CD4-positive, CD25-positive, alpha-beta regulatory T cell (primary cell): ENCODE measurements at regions not wholly inside any gene's neighbourhood (a gene's known extent, or its start where the extent isn't known, plus 50 kb on each side); places are given as distances from the start of the nearest gene placed in this dataset.
"Not testable (repeated sequence)": the region's sequence is repeated elsewhere in the genome, so short reads cannot be mapped to it uniquely, and the experiment has no call there.

Source experiments
- ATAC-seq, 2 donors: fragments of 150-1000 bp; cut with Tn5 transposase; one replicate each; pipeline ENCODE4 v1.10.0; 2021; ENCODE audit warnings: low read depth in 2 of 2, moderate number of reproducible peaks in 2 of 2, moderate library complexity in 1 of 2
- DNase-seq, 3 donors: peaks; one replicate each; pipeline versions ENCODE4 v3.0.0 to v3.0.0-alpha.2; 2012 to 2022; ENCODE audit warnings: mixed read lengths in 1 of 3
- H3K27ac ChIP-seq: one replicate; pipeline ENCODE4 v1.7.0; 2013; ENCODE audit warnings: mild to moderate bottlenecking, low read length; ENCODE audit not compliant: insufficient read depth, poor library complexity, severe bottlenecking
- H3K27me3 ChIP-seq: one replicate; pipeline ENCODE4 v1.7.0; 2013; ENCODE audit warnings: low read length; ENCODE audit not compliant: control insufficient read depth, insufficient read depth
- H3K36me3 ChIP-seq: one replicate; pipeline ENCODE4 v1.7.0; 2013; ENCODE audit warnings: mild to moderate bottlenecking, low read length, moderate library complexity; ENCODE audit not compliant: control insufficient read depth, insufficient read depth
- H3K4me1 ChIP-seq: 2 replicates; pipeline ENCODE4 v1.7.0; 2013; ENCODE audit warnings: mild to moderate bottlenecking, low read length; ENCODE audit not compliant: insufficient read depth, control insufficient read depth, poor library complexity, severe bottlenecking
- H3K4me3 ChIP-seq: one replicate; pipeline ENCODE4 v1.7.0; 2013; ENCODE audit warnings: low read depth, mild to moderate bottlenecking, low read length, moderate library complexity
- H3K9me3 ChIP-seq, 2 experiments: 1 replicate in 1 of 2; 2 replicates in 1 of 2; pipeline ENCODE4 v1.7.0; 2013; ENCODE audit warnings: low read length in 2 of 2, mild to moderate bottlenecking in 1 of 2, moderate library complexity in 1 of 2; ENCODE audit not compliant: control insufficient read depth in 2 of 2
- H3K27ac Mint-ChIP-seq, 3 donors: one replicate each; pipeline ENCODE4 v1.8.0; 2020 to 2022; ENCODE audit warnings: mild to moderate bottlenecking in 3 of 3, mixed read lengths in 3 of 3, moderate library complexity in 2 of 3
- H3K27me3 Mint-ChIP-seq: one replicate; pipeline ENCODE4 v1.8.0; 2022; ENCODE audit warnings: mild to moderate bottlenecking, mixed read lengths
- H3K36me3 Mint-ChIP-seq: one replicate; pipeline ENCODE4 v1.8.0; 2020; ENCODE audit warnings: mixed read lengths
- H3K4me1 Mint-ChIP-seq, 4 donors: one replicate each; pipeline ENCODE4 v1.8.0; 2020 to 2022; ENCODE audit warnings: mixed read lengths in 4 of 4, mild to moderate bottlenecking in 1 of 4
- H3K4me3 Mint-ChIP-seq, 4 donors: one replicate each; pipeline ENCODE4 v1.8.0; 2020 to 2022; ENCODE audit warnings: mild to moderate bottlenecking in 4 of 4, mixed read lengths in 4 of 4, moderate library complexity in 3 of 4
- H3K9me3 Mint-ChIP-seq, 7 donors: one replicate each; pipeline ENCODE4 v1.8.0; 2020 to 2022; ENCODE audit warnings: mixed read lengths in 7 of 7, mild to moderate bottlenecking in 3 of 7, moderate library complexity in 2 of 7

DNA sequence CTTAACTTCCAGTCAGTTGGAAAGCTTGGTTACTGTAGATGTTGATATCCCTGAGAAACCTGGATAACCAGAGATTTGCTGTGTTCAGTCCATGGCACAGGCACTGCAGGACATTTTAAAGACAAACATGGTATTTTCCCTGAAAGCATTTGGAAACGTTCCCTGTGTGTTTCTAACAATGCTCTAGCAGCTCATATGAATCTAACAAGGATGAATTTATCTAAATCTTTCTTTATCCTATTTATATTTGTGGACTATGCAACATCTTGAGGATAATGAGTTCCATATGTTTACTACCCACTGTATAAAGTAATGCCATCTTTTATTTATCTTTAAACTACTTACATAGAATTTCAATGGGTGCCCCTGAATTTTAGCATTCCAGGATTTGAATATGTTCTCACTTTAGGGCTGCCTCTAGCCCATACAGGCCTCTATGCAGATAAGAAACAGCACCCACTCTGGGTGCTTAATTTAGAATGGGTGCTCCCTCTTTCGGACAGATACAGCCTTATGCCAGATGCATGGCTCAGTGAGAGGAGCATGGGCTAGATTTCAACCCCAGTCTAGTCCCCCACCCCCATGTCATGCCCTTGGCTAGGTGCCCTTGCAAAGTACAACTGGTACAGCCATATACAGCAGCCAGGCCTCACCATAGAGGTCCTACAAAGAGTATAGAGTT is 50.6 kb upstream of the NEMP2 start:
- H3K27ac Mint-ChIP-seq = peak overlapping the region in 1 of 3 donors; percentile 52
- DNase-seq = no peak
- H3K9me3 Mint-ChIP-seq = peaks cover 0 to 2% (median 0%) of the 10 kb centered on the region in 7 donors
- Histone ChIP-seq H3K4me1 (no peaks in the 10 kb centered on the region), H3K27me3 (no peaks in the 10 kb centered on the region), H3K36me3 (no peaks in the 10 kb centered on the region), H3K27ac (no peak overlapping the region), H3K9me3 (no peaks in the 10 kb centered on the region), H3K4me3 (no peak overlapping the region)
- ATAC-seq = no peak
- H3K27me3 Mint-ChIP-seq = no peaks in the 10 kb centered on the region
- H3K4me3 Mint-ChIP-seq = no peak overlapping the region
- H3K36me3 Mint-ChIP-seq = no peaks in the 10 kb centered on the region
- no peaks in the 10 kb centered on the region for H3K4me1 Mint-ChIP-seq

DNA sequence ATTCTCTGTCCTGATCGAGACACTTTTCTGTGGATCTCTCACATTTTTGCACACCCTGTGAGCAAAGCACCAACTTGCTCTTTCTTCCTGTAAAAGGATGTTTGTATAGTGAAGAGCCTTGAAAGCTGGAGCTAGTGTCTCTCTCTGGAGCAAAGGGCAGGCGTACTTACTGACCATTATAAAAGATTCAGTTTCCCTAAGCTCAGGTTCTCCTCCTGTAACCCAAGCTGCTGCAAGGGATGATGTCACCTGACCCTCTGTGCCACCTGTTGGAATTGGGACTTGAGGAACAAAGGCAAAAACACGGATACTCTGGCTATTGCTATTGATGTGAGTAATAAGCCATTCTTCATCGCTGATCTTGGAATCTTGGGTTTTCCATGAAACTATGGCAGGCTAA is 52.6 kb upstream of the NEMP2 start:
- Histone ChIP-seq H3K27ac (no peak overlapping the region), H3K4me1 (no peaks in the 10 kb centered on the region), H3K27me3 (no peaks in the 10 kb centered on the region), H3K4me3 (no peak overlapping the region), H3K36me3 (no peaks in the 10 kb centered on the region), H3K9me3 (no peaks in the 10 kb centered on the region)
- Mint-ChIP-seq H3K36me3 (no peaks in the 10 kb centered on the region), H3K27me3 (no peaks in the 10 kb centered on the region), H3K4me1 (no peaks in the 10 kb centered on the region), H3K4me3 (no peak overlapping the region), H3K9me3 (peaks cover 0 to 2% (median 0%) of the 10 kb centered on the region in 7 donors), H3K27ac (no peak overlapping the region)
- DNase-seq = no peak
- no peak for ATAC-seq

DNA sequence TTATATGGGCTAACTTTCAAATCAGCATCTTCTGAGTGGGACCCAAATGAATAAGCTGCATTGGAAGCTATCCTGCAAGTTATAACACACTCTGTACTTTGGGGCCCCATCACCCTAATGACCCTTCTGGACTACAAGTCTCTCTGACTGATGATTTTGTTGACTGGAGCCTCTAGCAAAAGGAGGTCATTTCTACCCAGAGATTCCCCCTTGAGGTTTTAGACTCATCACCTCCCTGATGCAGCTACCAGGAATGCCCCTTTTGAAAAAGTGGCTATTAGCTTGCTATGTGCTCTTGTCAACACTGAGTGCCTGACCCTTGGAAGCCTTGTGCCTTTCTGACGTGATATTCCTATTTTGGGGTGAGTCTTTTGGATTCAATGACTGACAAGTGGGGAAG is 54.5 kb upstream of the NEMP2 start:
- H3K4me3 ChIP-seq = no peak overlapping the region
- ATAC-seq (no peak), DNase-seq (no peak)
- no peak overlapping the region for H3K4me3 Mint-ChIP-seq
- no peaks in the 10 kb centered on the region for H3K4me1 ChIP-seq
- H3K27ac Mint-ChIP-seq = no peak overlapping the region
- no peaks in the 10 kb centered on the region for H3K36me3 ChIP-seq
- H3K27ac ChIP-seq = no peak overlapping the region
- no peaks in the 10 kb centered on the region for H3K4me1 Mint-ChIP-seq
- peaks cover 0 to 2% (median 0%) of the 10 kb centered on the region in 7 donors for H3K9me3 Mint-ChIP-seq
- no peaks in the 10 kb centered on the region for H3K9me3 ChIP-seq
- H3K27me3 Mint-ChIP-seq = no peaks in the 10 kb centered on the region
- no peaks in the 10 kb centered on the region for H3K36me3 Mint-ChIP-seq
- H3K27me3 ChIP-seq = no peaks in the 10 kb centered on the region

DNA sequence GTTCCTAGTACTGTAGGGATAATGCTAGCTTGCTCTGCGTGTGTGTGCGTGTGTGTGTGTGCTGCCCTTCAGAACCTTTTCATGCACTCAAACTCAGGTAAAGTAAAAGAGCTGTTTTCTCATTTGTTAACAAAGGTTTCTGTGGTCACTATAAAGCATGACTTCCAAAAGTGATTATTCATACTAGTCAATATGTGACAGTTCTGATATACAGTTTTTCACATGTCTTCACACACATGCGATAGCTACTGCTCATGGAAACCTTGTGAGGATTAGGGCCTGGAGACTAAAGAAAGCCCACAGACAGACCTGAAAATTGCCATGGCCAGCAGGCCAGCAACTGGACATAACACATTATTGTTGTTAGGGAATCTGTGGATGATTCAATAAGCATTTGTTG is 56.9 kb upstream of the NEMP2 start:
- Histone ChIP-seq H3K36me3 (no peaks in the 10 kb centered on the region), H3K4me1 (no peaks in the 10 kb centered on the region), H3K9me3 (no peaks in the 10 kb centered on the region), H3K27ac (no peak overlapping the region), H3K4me3 (no peak overlapping the region), H3K27me3 (no peaks in the 10 kb centered on the region)
- no peaks in the 10 kb centered on the region for H3K9me3 Mint-ChIP-seq
- ATAC-seq (no peak), DNase-seq (no peak)
- H3K27me3 Mint-ChIP-seq = no peaks in the 10 kb centered on the region
- H3K4me1 Mint-ChIP-seq = no peaks in the 10 kb centered on the region
- H3K4me3 Mint-ChIP-seq = no peak overlapping the region
- H3K36me3 Mint-ChIP-seq = no peaks in the 10 kb centered on the region
- H3K27ac Mint-ChIP-seq = no peak overlapping the region

DNA sequence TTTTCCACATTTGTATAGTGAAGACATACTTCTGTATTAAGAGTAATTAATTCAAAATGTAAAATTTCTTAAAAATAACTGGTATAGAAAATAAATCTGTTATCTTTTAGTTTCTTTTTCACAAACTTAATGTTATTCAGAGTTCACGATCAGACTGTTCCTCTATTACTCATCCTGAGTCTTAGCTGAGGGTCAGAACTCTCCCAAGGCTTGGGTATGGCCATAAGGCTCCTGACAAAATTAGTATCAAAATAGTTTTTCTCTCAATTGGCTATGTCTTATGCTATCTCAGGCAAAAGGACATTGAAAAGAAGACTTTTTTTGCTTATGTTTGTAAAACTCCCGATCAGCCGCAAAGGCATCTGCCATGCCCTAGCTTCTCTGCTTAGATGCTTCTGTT is 56.1 kb upstream of the NAB1 start:
- no peak for DNase-seq
- Mint-ChIP-seq H3K36me3 (no peaks in the 10 kb centered on the region), H3K4me1 (no peaks in the 10 kb centered on the region), H3K9me3 (no peaks in the 10 kb centered on the region), H3K4me3 (no peak overlapping the region), H3K27me3 (no peaks in the 10 kb centered on the region), H3K27ac (no peak overlapping the region)
- no peak overlapping the region for H3K4me3 ChIP-seq
- no peaks in the 10 kb centered on the region for H3K4me1 ChIP-seq
- H3K27ac ChIP-seq = no peak overlapping the region
- no peaks in the 10 kb centered on the region for H3K27me3 ChIP-seq
- no peaks in the 10 kb centered on the region for H3K36me3 ChIP-seq
- ATAC-seq = no peak
- no peaks in the 10 kb centered on the region for H3K9me3 ChIP-seq

DNA sequence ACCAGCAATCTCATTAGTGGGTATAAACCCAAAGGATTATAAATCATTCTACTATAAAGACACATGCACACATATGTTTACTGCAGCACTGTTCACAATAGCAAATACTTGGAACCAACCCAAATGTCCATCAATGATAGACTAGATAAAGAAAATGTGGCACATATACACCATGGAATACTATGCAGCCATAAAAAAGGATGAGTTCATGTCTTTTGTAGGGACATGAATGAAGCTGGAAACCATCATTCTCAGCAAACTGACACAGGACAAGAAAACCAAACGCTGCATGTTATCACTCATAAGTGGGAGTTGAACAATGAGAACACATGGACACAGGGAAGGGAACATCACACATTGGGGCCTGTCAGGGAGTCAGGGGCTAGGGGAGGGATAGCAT is 53.0 kb upstream of the NAB1 start:
- not testable (repeated sequence) for DNase-seq, H3K4me3 ChIP-seq, H3K36me3 ChIP-seq, H3K9me3 ChIP-seq, H3K4me1 ChIP-seq, H3K36me3 Mint-ChIP-seq, H3K27me3 Mint-ChIP-seq, H3K9me3 Mint-ChIP-seq, ATAC-seq, H3K27me3 ChIP-seq, H3K4me3 Mint-ChIP-seq, H3K27ac Mint-ChIP-seq, H3K27ac ChIP-seq
- peaks cover 0 to 14% (median 7%) of the 10 kb centered on the region in 4 donors for H3K4me1 Mint-ChIP-seq

DNA sequence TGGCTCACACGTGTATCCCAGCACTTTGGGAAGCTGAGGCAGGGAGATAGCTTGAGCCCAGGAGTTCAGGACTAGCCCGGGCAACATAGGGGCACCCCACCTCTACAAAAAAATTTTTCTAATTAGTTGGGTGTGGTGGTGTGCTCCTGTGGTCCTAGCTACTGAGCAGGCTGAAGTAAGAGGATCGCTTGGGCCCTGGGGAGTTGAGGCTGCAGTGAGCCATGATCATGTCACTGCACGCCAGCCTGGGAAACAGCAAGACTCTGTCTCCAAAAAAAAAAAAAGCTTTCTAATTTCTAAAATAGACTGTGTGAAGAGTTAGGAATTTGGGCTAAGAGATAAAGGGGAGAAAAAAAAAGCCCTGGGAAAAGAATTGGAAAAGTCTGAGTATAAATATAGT is 51.9 kb upstream of the NAB1 start:
- Mint-ChIP-seq H3K27ac (no peak overlapping the region), H3K4me1 (peaks cover 0 to 14% (median 7%) of the 10 kb centered on the region in 4 donors), H3K9me3 (peaks cover 0 to 2% (median 0%) of the 10 kb centered on the region in 7 donors), H3K36me3 (no peaks in the 10 kb centered on the region), H3K27me3 (no peaks in the 10 kb centered on the region), H3K4me3 (no peak overlapping the region)
- H3K36me3 ChIP-seq = no peaks in the 10 kb centered on the region
- no peak overlapping the region for H3K4me3 ChIP-seq
- no peaks in the 10 kb centered on the region for H3K27me3 ChIP-seq
- DNase-seq (no peak), ATAC-seq (no peak)
- no peaks in the 10 kb centered on the region for H3K4me1 ChIP-seq
- no peaks in the 10 kb centered on the region for H3K9me3 ChIP-seq
- no peak overlapping the region for H3K27ac ChIP-seq

DNA sequence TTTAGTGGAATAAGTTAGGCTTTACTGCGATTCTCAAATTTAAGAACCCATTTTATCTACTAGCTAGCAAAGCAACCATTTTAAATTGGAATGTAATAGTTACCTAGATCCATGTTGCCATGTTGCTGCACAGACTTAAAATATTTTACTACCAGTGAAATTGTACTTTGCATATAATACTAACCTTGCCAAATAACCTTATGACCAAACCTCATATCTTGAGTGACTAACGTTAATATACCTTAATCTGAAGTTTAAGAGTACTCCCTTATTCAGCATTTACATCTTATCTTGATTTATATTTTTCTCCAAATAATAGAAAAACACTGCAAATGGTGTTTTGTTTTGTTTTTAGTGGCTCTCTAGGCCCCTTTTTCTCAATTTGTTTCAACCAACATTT is 50.3 kb upstream of the NAB1 start:
- no peaks in the 10 kb centered on the region for H3K36me3 Mint-ChIP-seq
- Histone ChIP-seq H3K27me3 (no peaks in the 10 kb centered on the region), H3K9me3 (no peaks in the 10 kb centered on the region), H3K4me3 (no peak overlapping the region), H3K27ac (no peak overlapping the region), H3K36me3 (no peaks in the 10 kb centered on the region), H3K4me1 (no peaks in the 10 kb centered on the region)
- H3K9me3 Mint-ChIP-seq = peaks cover 0 to 2% (median 0%) of the 10 kb centered on the region in 7 donors
- peaks cover 2% of the 10 kb centered on the region for H3K27me3 Mint-ChIP-seq
- no peak overlapping the region for H3K4me3 Mint-ChIP-seq
- peaks cover 0 to 14% (median 7%) of the 10 kb centered on the region in 4 donors for H3K4me1 Mint-ChIP-seq
- DNase-seq = no peak
- ATAC-seq = no peak
- H3K27ac Mint-ChIP-seq = no peak overlapping the region
